SHP77 treated with DMSO at 0.1 percent for 48 hours (cell line): ENCODE measurements at regions not wholly inside any gene's neighbourhood (a gene's known extent, or its start where the extent isn't known, plus 50 kb on each side); places are given as distances from the start of the nearest gene placed in this dataset.
"Not testable (repeated sequence)": the region's sequence is repeated elsewhere in the genome, so short reads cannot be mapped to it uniquely, and the experiment has no call there.

Experiments
- DNase-seq: peaks from one replicate; lab custom pipeline; 2025; lab: John Stamatoyannopoulos, UW

- no peak for DNase-seq
Measured at GRCh38 chr14:105694961-105695360, 168.6 kb downstream of the TMEM121 start.

- not testable (repeated sequence) for DNase-seq
Measured at GRCh38 chr14:105696388-105696787, 170.0 kb downstream of the TMEM121 start.

GRCh38 chr14:105697414-105697813 is 171.0 kb downstream of the TMEM121 start:
- not testable (repeated sequence) for DNase-seq

GRCh38 chr14:105697955-105698354 is 171.6 kb downstream of the TMEM121 start:
- not testable (repeated sequence) for DNase-seq

GRCh38 chr14:105698940-105699556 is 172.7 kb downstream of the TMEM121 start:
- DNase-seq = not testable (repeated sequence)

GRCh38 chr14:105699706-105700105 is 173.3 kb downstream of the TMEM121 start:
- not testable (repeated sequence) for DNase-seq

GRCh38 chr14:105700146-105700545 is 173.8 kb downstream of the TMEM121 start:
- DNase-seq = not testable (repeated sequence)

- DNase-seq = no peak
Measured at GRCh38 chr14:105700622-105701288, 174.4 kb downstream of the TMEM121 start.

- no peak for DNase-seq
Measured at GRCh38 chr14:105701456-105702274, 175.3 kb downstream of the TMEM121 start.

- DNase-seq = no peak
Measured at GRCh38 chr14:105702275-105702817, 176.0 kb downstream of the TMEM121 start.

GRCh38 chr14:105703044-105703665 is 176.8 kb downstream of the TMEM121 start:
- not testable (repeated sequence) for DNase-seq

GRCh38 chr14:105704091-105704490 is 177.7 kb downstream of the TMEM121 start:
- not testable (repeated sequence) for DNase-seq

GRCh38 chr14:105704492-105704891 is 178.1 kb downstream of the TMEM121 start:
- DNase-seq = not testable (repeated sequence)

- DNase-seq = not testable (repeated sequence)
Measured at GRCh38 chr14:105705512-105705861, 179.1 kb downstream of the TMEM121 start.

GRCh38 chr14:105705862-105706700 is 179.7 kb downstream of the TMEM121 start:
- DNase-seq = not testable (repeated sequence)

GRCh38 chr14:105706701-105707019 is 180.3 kb downstream of the TMEM121 start:
- not testable (repeated sequence) for DNase-seq

GRCh38 chr14:105707099-105707498 is 180.7 kb downstream of the TMEM121 start:
- DNase-seq = not testable (repeated sequence)

GRCh38 chr14:105707723-105708151 is 181.4 kb downstream of the TMEM121 start:
- not testable (repeated sequence) for DNase-seq

GRCh38 chr14:105708251-105709134 is 182.1 kb downstream of the TMEM121 start:
- not testable (repeated sequence) for DNase-seq
